Stomach (tissue), 4 donors: ENCODE measurements at regions not wholly inside any gene's neighbourhood (a gene's known extent, or its start where the extent isn't known, plus 50 kb on each side); places are given as distances from the start of the nearest gene placed in this dataset.
"Not testable (repeated sequence)": the region's sequence is repeated elsewhere in the genome, so short reads cannot be mapped to it uniquely, and the experiment has no call there.

Experiments used
- POLR2A ChIP-seq, 4 donors: fragments of 450-650 bp; IDR thresholded peaks; one replicate each; pipeline ENCODE4 v1.6.1; 2016; ENCODE audit warnings: antibody characterized with exemption in 4 of 4, control low read depth in 2 of 4, mild to moderate bottlenecking in 1 of 4, moderate library complexity in 1 of 4
- POLR2AphosphoS5 ChIP-seq, 3 donors: sonication (generic); formaldehyde crosslinking; IDR thresholded peaks; one replicate each; pipeline ENCODE4 v1.6.1; 2016; ENCODE audit warnings: antibody characterized with exemption in 3 of 3
- TF ChIP-seq, protein P1 (sequence below), 7 experiments: fragments of 450-650 bp in 4 of 7; fragments of 200-600 bp in 3 of 7; sonication (generic) in 3 of 7; IDR thresholded peaks; one replicate each; pipeline ENCODE4 v1.5.1; 2016 to 2019; ENCODE audit warnings: antibody characterized with exemption in 7 of 7, control low read depth in 2 of 7, mild to moderate bottlenecking in 1 of 7

DNA sequence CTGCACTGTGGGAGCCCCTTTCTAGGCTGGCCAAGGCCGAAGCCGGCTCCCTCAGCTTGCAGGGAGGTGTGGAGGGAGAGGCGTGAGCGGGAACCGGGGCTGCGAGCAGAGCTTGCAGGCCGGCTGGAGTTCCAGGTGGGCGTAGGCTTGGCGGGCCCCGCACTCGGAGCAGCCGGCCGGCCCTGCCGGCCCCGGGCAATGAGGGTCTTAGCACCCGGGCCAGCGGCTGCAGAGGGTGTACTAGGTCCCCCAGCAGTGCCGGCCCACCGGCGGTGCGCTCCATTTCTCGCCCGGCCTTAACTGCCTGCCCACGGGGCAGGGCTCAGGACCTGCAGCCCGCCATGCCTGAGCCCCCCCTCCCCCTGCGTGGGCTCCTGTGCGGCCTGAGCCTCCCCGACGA is 86.1 kb upstream of the SPEF2 start:
- TF ChIP-seq, protein P1, sequence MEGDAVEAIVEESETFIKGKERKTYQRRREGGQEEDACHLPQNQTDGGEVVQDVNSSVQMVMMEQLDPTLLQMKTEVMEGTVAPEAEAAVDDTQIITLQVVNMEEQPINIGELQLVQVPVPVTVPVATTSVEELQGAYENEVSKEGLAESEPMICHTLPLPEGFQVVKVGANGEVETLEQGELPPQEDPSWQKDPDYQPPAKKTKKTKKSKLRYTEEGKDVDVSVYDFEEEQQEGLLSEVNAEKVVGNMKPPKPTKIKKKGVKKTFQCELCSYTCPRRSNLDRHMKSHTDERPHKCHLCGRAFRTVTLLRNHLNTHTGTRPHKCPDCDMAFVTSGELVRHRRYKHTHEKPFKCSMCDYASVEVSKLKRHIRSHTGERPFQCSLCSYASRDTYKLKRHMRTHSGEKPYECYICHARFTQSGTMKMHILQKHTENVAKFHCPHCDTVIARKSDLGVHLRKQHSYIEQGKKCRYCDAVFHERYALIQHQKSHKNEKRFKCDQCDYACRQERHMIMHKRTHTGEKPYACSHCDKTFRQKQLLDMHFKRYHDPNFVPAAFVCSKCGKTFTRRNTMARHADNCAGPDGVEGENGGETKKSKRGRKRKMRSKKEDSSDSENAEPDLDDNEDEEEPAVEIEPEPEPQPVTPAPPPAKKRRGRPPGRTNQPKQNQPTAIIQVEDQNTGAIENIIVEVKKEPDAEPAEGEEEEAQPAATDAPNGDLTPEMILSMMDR (IDR thresholded peaks at IDR 0.05) = not testable (repeated sequence)
- not testable (repeated sequence) for TF ChIP-seq POLR2AphosphoS5, POLR2A (IDR thresholded peaks at IDR 0.05)
